ENCODE measurements at regions not wholly inside any gene's neighbourhood (a gene's known extent, or its start where the extent isn't known, plus 50 kb on each side); places are given as distances from the start of the nearest gene placed in this dataset.

GRCh38 chr13:103969520-103970050 is 903.4 kb upstream of the SLC10A2 start:
- DNase-seq (ENCODE audit: low read depth): no peak

- no peak for DNase-seq (ENCODE audit: low read depth)
These were observed 899.5 kb upstream of the SLC10A2 start for GRCh38 chr13:103965506-103966243.

- no peak for DNase-seq (ENCODE audit: low read depth)
These were observed 895.6 kb upstream of the SLC10A2 start for GRCh38 chr13:103961784-103962183.

- DNase-seq (ENCODE audit: low read depth): no peak
These were observed 894.9 kb upstream of the SLC10A2 start for GRCh38 chr13:103961129-103961528.

DNA sequence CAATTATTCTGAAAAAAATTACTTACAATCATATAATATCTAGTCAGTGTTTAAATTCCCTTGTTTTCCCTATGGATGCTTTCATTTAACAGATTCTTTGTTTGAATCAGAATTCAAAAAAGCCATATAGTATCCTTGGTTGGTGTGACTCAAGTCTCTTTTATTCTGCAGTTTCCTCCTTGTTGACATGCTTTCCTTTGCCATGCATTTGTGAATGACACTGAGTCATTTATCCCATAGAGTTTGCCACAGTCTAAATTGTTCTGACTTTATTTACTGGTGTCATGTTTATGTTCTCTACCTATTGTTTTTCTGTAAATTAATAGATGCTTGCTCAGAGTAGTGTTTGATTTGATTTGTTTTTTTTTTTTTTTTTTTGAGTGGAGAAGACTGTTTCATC is 893.8 kb upstream of the SLC10A2 start:
- no peak for DNase-seq (ENCODE audit: low read depth)

DNA sequence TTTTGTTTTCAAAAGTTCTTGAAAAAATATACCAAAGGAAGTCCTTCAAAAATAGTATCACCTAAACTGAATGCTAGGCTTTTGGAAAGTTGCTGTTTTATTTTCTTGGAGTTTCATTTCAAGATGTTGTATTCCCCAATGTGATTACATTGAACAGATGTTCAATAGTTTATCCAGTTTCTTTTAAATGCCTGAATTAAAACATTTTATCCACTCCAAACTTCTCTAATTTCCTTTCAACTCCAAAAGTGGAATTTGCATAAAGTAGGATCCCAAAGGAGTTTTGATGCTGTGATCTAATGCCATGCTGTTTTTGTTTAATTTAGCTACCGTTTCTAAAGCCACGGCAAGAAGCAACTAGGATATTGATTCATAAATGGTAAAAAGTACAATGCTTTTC is 892.5 kb upstream of the SLC10A2 start:
- no peak for DNase-seq (ENCODE audit: low read depth)

- no peak for DNase-seq (ENCODE audit: low read depth)
These were observed 891.7 kb upstream of the SLC10A2 start for GRCh38 chr13:103957939-103958338.

- no peak for DNase-seq (ENCODE audit: low read depth)
These were observed 887.6 kb upstream of the SLC10A2 start for GRCh38 chr13:103953859-103954258.

DNA sequence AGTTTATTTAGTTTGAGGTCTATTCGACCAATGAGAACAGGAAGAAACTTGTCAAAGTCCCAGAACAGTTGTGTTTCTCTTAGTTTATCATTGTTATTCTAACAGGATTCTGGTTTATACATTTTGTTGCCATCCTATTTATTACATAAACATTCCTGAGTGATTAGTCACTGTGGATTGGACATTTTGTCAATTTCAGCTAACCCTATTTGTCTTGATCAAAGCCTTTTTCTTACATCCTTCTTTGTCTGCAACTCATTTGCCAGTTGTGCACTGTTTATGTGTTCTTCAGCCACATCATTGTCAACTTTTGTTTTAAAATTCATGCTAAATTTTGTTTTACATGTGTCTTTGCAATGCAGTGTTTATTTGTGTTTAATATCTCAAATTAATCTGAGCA is 886.0 kb upstream of the SLC10A2 start:
- DNase-seq (ENCODE audit: low read depth): no peak

- no peak for DNase-seq (ENCODE audit: low read depth)
These were observed 882.2 kb upstream of the SLC10A2 start for GRCh38 chr13:103948426-103948825.

DNA sequence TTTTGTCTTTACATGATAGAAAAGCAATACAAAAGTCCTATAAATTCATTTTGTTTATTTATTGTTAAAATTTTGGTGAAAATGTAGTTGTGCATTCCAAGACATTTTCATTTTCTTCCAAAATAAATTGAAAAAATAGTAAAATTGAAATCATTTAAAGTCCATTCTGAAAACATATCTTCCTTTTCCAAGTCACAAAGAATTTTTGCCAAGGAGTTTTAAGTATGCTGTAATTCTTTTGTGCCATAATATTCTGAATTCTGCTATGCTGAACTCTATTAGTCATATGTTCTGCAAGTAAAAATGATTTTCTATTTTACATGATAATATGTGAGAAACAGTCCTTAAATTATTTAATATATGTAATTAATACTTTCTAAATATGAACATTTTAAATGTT is 879.6 kb upstream of the SLC10A2 start:
- no peak for DNase-seq (ENCODE audit: low read depth)

GRCh38 chr13:103941506-103942140 is 875.4 kb upstream of the SLC10A2 start:
- no peak for DNase-seq (ENCODE audit: low read depth)

DNA sequence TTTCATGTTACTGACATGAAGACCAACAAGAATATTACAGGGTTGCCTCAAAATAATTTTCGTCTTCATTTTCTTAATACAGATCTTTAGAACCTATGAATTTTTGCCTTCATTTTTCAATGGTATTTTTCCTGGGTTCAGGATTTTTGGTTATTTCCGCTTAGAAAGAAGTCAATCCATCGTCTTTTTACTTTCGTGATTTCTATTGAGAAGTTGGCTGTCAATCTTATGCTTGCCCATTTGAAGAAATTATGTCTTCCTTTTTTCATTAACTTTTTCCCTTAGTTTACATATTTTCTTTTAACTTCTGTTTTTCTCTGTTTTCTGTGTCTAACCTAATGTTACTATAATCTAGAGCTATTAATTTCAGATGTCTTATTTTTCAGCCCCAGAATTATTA is 868.9 kb upstream of the SLC10A2 start:
- DNase-seq (ENCODE audit: low read depth): no peak

- DNase-seq (ENCODE audit: low read depth): no peak
These were observed 865.7 kb upstream of the SLC10A2 start for GRCh38 chr13:103931885-103932284.

GRCh38 chr13:103931331-103931845 is 865.2 kb upstream of the SLC10A2 start:
- no peak for DNase-seq (ENCODE audit: low read depth)

DNA sequence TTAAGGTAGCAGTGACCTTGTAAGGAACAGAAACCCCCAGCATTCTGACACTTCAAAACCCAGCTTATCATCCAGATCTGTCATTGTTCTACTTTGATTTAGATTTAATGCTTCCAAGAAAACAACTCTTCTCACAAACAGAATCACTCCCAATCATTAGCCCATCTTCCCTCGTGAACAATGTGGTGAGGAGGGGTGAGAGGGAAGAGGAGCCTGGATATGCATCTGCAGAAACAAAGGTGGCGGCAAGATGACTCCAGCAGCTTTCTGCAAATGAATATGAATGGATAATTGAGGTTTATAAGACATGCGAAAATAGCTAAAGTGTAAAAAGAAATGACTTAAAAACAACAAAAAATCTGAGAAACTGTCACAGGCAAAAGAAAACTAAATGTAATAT is 859.9 kb upstream of the SLC10A2 start:
- no peak for DNase-seq (ENCODE audit: low read depth)

DNA sequence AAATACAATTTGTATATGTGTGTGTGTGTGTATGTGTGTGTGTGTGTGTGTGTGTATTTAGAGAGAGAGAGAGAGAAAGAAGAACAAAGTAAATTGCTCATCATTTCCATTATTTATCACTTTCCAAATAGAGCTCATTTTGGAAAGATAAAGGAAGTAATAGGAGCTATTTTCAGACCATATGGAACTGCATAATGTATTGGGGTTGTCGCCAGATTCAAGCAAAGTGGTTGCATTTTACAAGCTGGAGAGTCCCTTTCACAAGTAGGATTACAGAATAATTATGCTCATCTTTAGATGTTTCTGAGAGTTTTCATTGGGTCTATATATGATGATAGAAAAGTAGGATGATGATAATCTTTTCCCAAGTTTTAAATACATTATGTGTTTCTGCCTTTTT is 842.7 kb upstream of the SLC10A2 start:
- DNase-seq (ENCODE audit: low read depth): no peak

- no peak for DNase-seq (ENCODE audit: low read depth)
These were observed 842.1 kb upstream of the SLC10A2 start for GRCh38 chr13:103908274-103908673.

DNA sequence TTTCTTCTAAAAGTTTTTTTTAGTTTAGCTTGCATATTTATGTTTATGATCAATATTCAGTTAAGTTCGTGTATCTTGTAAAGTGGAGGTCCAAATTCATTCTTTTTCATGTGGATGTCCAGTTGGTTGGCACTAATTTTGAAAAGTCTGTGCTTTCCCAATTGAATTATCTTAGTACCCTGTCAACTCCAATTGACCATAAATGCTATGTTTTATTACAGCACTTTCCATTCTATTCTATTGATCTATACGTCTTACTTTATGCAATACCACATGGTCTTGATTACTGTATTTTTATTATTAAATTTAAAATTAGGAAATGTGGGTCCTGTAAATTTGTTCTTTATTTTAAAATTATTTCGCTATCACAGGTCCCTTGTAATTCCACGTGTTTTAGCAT is 837.6 kb upstream of the SLC10A2 start:
- no peak for DNase-seq (ENCODE audit: low read depth)

GRCh38 chr13:103898481-103898880 is 832.3 kb upstream of the SLC10A2 start:
- no peak for DNase-seq (ENCODE audit: low read depth)

- no peak for DNase-seq (ENCODE audit: low read depth)
These were observed 829.8 kb upstream of the SLC10A2 start for GRCh38 chr13:103895835-103896531.

GRCh38 chr13:103894626-103895025 is 828.4 kb upstream of the SLC10A2 start:
- DNase-seq (ENCODE audit: low read depth): no peak

Measured in activated T-helper 1 cell treated with Interleukin-2 at 50 U/mL for 16 hours (primary cell).